Colon (tissue), 2 donors: ENCODE measurements at regions not wholly inside any gene's neighbourhood (a gene's known extent, or its start where the extent isn't known, plus 50 kb on each side); places are given as distances from the start of the nearest gene placed in this dataset.
"Not testable (repeated sequence)": the region's sequence is repeated elsewhere in the genome, so short reads cannot be mapped to it uniquely, and the experiment has no call there.

Experiments used
- FAIRE-seq: peaks from 2 replicates; lab custom pipeline; 2012; peaks lifted over from hg19 to GRCh38; lab: Jason Lieb, UNC
- donor health status: control.
- donor health status: control.

DNA sequence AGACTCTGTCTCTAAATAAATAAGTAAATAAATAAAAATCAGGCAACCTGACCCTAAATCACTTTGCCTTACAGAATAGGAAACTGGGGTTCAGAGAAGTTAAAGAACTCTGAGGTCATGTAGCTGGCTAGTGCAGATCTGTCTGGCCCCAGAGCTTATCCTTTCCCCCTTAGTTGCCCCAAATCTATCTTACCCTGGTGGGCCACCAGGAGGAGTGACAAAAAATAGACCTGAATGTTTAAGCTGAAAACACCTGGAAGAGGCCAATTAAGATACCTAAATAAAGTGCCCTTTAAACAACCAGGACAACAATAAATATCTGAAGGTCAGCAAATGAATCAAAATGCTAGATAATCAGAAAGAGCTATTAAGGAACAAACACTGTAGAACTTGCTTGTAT lies 59.7 kb downstream of the TEX35 start:
- FAIRE-seq, result no peak

DNA sequence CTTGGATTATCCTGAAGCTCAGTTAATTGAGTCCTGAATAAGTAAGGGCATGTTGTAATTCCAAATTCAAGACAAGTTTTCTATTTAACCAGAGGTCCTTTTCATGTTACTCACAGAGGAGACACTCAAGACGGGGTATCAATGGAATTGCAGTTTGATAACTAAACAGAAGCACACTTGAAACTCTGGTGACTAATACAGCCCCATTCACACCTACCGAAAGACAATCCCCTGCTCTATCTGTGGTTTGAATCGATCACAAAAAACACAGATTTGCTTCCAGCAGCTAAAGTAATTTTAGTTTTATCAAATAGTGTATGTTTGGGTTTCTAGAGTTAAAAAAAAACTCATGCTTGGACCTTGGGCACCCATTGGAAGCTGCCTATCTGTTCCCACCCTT lies 60.4 kb downstream of the TEX35 start:
- FAIRE-seq, result no peak

DNA sequence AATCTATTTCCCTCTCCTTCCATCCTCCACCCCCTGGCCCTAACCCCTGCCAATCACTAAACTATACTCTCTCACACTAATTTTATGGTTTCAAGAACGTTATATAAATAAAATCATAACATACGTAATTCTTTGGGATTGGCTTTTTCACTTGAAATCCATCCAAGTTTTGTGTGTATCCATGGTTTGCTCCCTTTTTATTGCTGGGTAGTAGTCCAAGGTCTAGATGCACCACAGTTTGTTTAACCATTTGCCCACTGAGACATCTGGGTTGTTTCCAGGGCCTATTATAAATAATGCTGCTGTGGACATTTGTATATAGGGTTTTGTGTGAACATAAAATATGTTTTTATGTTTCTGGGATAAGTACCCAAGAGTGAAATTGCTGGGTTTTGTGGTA lies 61.4 kb downstream of the TEX35 start:
- no peak for FAIRE-seq

DNA sequence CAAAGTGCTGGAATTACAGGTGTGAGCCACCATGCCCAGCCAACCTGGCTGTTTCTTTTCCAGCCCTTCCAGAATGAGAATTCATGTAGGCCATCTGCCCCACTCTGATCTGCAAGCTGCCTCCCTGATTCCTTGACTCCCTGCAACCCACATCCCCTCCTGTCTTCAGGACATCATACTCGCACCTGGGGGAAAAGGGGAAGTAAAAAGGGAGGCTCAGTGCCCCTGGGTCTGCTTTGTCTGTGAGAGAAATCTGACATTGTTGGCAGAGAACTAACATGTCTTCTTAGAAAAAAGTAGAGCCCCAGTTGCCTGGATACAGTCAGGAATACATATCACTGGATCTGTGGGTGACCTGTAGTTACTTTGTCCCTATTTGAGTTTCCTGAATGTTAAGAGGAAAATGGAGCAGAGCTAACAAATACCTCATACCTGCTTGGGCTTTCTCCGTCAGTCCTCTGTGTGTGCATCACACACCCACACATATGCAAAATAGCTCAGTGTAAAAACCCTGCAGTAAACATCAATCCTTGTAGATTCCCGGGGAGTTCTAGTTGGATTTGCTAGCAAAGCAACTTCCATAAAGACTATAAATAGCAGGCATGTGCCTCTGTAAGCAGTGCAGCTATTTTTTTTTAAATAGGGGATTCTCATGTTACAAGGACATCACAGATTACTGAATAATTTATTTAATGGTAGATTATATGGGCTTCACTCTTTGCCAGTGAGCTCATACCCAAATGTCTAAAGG lies 62.9 kb downstream of the TEX35 start:
- FAIRE-seq, result no peak

DNA sequence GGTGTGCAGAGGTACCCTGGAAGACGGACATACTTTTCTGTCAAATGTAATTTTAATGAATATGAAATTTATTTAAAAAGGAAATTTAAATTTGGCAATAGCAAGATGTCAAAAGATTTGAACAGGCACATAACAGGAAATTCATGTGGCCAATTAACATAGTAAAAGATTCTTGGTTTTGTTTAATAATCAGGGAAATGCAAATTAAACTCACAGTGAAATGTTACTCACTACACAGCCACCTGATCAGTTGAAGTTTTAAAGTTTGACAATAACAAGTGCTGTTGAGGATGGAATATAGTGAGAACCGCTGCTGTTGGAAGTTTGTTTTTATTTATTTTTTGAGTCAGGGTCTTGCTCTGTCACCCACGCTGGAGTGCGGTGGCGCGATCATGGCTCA lies 63.9 kb downstream of the TEX35 start:
- no peak for FAIRE-seq

DNA sequence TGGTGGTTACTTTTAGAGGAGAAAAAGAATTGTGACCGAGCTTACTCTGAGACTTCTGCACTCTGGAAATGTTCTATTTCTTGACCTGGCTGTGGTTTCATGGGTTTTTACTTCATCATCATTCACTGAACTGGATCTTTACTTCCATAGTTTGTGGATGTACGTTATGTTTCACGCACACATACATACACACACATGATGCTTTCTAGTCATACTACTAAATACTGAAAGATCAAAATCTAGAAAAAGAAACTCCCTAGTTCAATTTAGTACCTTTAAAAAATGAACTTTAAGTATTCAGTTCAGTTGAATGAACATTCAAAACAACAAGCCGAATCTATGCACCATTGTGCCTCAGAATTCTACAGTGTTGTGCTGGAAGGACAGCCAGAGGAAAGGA lies 65.0 kb downstream of the TEX35 start:
- FAIRE-seq, result no peak

DNA sequence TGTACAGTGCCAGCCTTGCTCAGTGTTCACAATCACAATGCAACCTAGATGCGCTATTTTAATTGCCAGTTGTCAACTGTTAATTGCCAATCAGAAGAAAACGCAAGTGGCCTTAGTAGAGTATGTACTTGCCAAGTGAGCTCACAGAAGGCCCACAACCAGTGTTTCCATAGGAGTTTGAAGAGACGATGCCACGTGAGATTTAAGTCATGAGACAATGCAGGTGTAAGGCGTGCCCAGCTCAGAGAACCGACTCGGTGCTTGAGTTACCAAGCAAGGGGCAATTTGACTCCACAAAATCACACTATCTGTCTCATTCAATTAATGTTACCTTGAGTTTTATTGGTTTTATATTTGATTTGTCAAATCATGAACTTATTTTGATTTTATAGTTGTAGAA lies 65.6 kb downstream of the TEX35 start:
- no peak for FAIRE-seq

DNA sequence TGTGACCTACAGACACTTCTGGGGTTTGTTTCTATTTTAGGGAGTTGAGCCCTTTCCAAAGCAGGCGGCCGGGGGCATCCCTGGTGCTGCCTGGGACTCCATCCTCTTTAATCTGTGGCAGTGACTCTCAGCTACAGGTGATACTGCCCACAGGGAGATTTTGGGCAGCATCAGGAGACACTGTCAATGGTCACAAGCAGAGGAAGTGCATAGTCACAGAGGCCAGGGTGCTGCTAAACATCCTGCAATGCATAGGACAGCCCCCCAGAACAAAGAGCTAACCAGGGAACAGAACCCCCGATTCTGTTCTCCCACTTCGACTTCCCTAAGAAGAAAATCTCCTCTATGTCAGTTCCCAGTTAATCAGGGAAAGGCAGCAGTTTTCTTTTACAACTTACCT lies 66.2 kb downstream of the TEX35 start:
- FAIRE-seq, result no peak

DNA sequence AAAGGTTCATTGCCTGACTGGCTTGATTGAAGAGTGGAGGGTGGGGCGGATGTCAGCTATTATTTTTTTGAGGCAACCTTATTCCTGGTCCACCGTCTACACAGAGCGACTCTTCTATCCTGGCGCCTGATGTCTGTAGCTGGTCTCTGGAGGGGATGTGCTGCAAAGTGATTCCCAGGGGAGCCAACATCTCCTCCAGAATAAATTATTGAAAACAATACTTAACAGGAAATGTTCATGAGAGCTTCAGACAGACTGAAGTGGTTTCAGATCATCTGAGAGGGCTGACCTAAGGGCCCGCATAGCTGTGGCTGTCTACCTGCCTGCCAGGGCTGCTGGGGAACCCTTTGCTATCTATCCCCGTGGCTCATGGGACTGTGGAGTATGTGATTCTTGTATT lies 66.7 kb downstream of the TEX35 start:
- no peak for FAIRE-seq

DNA sequence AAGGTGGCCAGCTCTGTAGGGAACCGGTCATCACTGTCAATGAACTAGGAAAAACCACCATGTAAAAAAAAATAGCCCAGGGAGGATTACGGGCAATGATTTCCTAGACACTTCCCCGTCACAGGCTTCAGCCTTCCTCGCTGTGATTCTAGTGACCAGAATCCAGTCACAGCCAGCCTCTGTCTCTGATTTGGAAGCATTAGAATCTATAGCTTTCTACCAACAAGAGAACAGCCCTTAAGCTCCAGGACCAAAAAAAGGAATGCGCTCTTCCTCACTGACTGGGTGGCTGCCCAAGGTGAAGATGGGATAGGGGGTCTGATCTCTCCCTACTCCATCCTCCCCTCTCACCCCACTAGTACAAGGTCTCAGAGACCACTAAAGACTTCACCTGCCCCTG lies 67.2 kb downstream of the TEX35 start:
- FAIRE-seq, result no peak

DNA sequence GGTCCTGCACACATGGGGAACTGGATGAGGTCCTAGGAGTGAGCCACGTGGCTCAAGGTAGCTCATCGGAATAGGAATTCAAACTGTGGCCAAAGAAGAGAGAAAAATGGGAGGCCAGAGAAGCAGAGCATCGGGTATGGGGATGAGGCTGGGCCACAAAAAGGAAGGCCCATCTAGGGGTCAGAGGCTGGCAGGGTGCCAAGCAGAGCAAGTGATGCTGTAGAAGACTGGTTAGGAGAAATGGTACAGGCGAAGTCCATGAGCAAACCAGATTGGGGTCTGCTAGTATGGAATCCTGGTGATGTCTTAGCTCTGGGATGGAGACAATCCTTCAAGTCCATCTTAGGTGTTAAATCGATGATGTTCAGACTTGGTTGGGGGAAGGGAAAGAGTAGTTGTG lies 68.0 kb downstream of the TEX35 start:
- no peak for FAIRE-seq

DNA sequence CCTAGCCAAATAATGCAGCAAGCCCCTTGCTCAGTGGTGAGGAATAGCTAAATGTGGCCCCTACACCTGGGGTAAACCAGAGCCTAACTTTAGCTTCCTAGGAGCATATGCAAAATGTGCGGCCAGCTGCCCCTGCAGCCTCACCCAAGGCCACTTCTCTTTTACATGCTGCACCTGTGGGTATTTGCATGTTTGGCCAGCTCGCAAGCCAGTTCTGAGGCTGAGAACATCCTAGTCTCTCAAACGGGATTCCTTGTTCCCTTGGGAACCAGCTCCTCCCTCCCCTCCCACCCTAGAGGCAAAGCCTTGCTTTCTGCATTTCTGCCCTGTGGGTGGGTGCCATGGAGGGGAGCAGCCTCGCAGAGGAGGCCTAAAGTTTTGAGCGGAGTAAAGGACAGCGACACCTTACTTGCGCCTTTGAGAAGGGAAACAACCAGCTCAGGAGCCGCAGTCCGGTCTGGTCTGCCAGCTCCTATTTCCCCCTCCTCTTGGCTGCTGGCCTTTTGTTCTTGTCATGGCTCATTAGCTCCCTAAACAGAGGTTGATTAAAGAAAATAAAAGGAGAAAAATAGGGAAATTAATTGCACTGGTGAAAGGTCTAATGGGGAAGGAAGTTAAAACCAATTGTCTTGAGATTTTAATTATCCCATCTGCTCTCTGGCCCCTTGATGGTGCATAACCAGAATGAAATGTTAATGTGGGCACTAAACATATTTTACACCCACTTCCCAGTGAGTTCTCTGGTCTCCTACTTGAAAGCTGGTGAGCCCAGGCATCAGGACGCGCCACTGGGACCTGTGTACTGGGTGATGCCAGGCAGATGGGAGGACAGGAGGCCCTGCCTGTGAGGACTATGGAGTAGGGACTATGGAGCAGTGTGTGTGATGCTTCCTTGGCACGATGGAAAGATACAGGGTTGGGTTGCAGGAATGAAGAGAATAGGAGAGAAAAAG lies 68.7 kb downstream of the TEX35 start:
- FAIRE-seq, result no peak

DNA sequence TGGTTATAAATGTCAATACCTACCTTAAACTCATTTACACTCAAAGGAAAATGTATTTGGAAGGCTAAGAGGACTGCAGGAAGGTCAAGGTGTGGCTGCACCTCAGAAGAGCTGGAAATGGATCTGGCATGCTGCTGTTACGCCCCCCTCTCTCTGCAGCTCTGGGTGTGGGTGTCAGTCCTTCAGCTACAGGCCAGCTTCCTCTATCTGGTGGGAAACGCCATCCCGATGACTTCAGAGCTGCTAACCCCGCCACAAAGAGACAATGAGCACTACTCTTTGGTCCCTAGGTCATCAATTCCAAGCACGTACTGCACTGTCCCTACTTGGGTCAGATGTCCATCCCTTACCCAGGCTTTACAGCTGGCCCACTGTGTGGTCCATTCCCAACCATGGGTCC lies 74.2 kb downstream of the TEX35 start:
- FAIRE-seq, result no peak

DNA sequence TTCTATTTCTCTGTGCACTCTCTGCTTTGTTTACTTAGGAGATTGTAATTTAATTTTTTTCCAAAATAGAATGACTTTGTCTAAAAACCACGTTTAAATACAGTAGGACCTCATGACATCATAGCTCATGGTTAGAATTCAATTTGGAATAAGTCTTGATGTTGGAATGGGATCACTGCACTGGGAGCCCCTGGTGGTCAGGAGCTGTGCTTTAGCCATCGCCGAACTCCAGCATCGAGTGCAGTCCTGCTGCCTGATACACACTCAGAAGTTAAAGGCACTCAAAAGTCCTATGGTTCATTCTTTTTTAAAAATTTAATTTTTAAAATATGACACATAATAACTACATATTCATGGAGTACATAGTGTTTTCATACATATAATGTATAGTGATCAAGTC lies 75.1 kb downstream of the TEX35 start:
- FAIRE-seq, result no peak

DNA sequence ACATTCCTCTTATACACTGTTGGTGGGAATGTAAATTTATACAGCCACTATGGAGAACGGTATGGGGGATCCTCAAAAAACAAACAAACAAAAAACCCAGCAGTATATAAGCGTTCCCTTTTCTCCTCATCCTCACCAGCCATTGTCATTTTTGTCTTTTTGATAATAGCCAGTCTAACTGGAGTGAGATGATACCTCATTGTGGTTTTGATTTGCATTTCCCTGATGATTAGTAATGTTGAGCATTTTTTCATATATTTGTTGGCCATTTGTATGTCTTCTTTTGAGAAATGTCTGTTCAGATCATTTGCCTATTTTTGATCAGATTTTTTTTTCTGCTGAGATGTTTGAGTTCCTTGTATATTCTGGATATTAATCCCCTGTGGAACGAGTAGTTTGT lies 76.1 kb downstream of the TEX35 start:
- FAIRE-seq, result not testable (repeated sequence)

DNA sequence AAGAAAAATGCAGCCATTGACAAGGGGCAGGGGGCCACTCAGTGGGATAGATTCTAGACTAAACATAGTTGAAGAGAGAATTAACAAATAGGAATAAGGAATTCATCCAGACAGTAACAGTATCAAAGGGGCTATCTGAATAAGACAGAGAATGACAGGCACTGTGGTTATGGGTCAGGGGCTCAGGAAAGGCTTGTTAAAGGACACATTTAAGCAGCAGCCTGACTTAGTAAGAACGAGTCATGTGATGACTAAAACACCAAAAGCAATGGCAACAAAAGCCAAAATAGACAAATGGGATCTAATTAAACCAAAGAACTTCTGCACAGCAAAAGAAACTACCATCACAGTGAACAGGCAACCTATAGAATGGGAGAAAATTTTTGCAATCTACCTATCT lies 78.9 kb downstream of the TEX35 start:
- not testable (repeated sequence) for FAIRE-seq

DNA sequence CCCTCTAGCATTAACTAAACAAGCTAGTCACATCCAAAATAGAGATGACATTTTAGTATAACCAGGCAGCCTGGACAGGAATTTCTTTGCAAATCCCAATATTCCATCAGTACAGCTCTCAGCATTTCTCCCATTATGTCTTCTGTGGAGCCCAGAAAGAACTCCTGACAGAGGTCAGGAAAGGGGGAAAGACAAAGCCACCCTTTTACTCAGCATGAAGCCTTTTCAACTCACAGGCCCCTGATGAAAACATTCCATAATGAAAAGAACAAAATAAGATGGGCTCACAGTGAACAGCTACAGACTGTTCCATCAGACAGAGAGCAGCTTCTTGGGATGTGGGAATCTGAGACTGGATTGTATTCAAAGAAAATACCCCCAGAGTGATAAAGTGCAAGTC lies 80.6 kb downstream of the TEX35 start:
- FAIRE-seq, result no peak

DNA sequence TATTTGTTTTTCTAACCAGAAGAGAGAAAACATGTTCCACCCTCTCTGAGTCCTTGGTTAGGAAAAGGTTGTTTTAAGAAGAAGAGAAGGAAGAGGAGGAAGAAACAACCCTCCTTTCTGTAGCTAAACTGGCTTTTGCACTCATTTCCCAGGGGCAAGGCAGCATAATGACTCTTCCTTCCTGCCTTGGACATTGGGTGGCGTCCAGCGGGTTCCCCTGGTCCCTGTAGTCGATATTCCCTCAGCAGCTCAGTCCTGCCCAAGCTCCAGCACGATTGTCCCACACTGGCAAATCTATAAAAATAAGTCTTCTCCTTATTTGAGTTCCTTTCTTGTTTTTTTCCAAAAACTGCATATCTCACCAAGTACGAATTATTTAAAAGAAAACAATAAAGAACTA lies 81.2 kb downstream of the TEX35 start:
- FAIRE-seq, result no peak

DNA sequence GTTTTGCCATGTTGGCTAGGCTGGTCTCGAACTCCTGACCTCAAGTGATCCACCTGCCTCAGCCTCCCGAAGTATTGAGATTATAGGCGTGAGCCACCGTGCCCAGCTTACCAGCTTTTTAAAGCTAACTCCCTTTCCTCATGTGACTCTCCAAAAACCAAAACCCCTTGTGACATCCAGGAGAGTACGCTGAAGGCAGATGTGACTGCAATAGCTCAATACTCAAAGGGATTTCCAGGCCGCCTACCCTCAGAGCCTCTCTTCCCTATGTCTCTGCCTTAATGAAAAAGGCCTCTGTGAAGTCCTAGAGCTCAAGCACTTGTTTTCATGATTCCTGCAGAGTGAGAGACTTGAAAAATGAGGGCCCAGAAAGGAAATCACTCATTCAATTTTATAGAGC lies 82.6 kb downstream of the TEX35 start:
- no peak for FAIRE-seq

DNA sequence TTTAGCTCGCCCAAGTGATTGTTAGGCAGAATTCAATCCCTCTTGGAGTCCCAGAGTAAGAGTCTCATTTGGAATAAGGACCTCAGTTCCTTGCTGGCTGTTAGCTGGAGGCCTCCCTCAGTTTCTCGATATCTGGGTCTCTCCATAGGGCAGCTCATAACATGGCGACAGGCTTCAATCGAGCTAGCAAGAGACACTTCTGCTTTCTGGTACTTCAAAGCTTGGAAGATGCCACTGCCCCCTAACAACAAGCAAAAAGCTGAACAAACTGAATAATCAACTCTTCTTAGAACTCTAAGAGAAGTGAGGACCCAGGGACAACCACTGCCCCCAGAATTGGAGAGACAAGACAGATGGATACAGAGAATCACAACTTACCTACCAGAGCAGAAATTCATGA lies 86.2 kb downstream of the TEX35 start:
- no peak for FAIRE-seq

DNA sequence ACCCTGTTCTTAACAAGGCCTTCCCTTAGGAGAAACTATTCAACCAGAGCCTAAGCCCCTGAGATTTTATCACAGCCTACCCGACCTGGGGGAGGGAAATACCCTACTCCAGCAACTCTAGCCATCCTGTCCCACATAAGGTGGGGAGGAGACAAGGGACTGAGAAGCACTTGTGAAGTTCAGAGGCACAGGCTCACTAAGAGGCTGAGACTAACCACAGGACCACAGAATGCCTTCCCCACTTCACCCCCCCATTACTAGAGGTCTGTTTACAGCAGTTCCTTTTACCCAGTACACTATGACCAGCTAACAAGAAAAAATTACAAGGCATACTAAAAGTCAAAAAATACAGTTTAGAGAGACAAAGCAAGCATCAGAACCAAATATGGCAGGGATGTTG lies 86.8 kb downstream of the TEX35 start:
- FAIRE-seq, result no peak

DNA sequence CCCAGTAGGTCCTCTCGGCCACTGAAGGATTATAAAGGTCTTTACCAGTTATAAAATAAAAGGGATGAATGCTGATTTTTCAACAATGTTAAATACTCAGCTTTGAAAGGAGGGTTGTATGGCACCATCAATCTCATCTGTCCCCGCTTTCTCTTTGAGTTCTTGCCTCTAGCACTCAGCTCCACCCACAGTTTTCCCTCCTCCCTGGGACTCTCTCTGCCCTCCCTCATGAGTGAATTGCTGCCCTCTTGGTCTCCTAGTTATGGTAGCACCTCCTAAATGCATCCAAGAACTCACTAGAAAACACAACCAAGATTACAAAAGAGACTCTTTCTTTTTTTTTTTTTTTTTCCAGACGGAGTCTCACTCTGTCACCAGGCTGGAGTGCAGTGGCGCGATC lies 91.0 kb downstream of the TEX35 start:
- no peak for FAIRE-seq

DNA sequence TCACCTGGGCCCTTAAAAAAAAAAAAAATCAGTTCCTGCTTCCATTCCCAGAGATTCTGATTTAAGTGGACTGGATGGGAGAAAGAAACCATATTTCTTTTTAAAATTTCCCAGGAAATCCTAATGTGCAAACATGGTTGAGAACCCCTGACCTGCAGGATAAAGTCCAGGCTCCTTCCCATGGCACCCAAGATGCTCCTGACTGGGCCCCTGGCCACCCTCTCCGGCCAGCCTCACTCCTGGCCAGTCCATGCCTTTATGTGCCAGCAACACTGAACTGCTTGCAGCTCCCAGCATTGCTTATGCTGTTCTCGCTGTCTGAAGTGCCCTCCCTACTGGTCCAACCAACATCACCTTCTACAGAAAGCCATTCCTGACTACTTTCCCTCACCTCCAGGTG lies 93.9 kb downstream of the TEX35 start:
- no peak for FAIRE-seq
